ENCODE measurements at regions not wholly inside any gene's neighbourhood (a gene's known extent, or its start where the extent isn't known, plus 50 kb on each side); places are given as distances from the start of the nearest gene placed in this dataset.
"Not testable (repeated sequence)": the region's sequence is repeated elsewhere in the genome, so short reads cannot be mapped to it uniquely, and the experiment has no call there.

GRCh38 chr4:12050357-12050756 lies 621.7 kb upstream of the HS3ST1 start:
- FAIRE-seq, result no peak
- DNase-seq (ENCODE audit: low spot score in 2 of 2), result no peak

- FAIRE-seq (no peak), DNase-seq (ENCODE audit: low spot score in 2 of 2) (no peak)
Measured at GRCh38 chr4:12042818-12043217, 614.1 kb upstream of the HS3ST1 start.

- no peak for DNase-seq (ENCODE audit: low spot score in 2 of 2)
- no peak for FAIRE-seq
Measured at GRCh38 chr4:12041828-12042227, 613.1 kb upstream of the HS3ST1 start.

- no peak for FAIRE-seq
Measured at GRCh38 chr4:12036450-12036849, 607.8 kb upstream of the HS3ST1 start.

GRCh38 chr4:12028258-12028657 lies 599.6 kb upstream of the HS3ST1 start:
- DNase-seq (ENCODE audit: low spot score in 2 of 2), result no peak
- FAIRE-seq, result no peak

More at GRCh38 chr4:12036450-12036849, 607.8 kb upstream of the HS3ST1 start:
- DNase-seq (ENCODE audit: low spot score in 2 of 2), result no peak

- no peak for DNase-seq (ENCODE audit: low spot score in 2 of 2)
- no peak for FAIRE-seq
Measured at GRCh38 chr4:12022409-12022808, 593.7 kb upstream of the HS3ST1 start.

- FAIRE-seq (no peak), DNase-seq (ENCODE audit: low spot score in 2 of 2) (no peak)
Measured at GRCh38 chr4:12016729-12017128, 588.0 kb upstream of the HS3ST1 start.

GRCh38 chr4:12005471-12005870 lies 576.8 kb upstream of the HS3ST1 start:
- DNase-seq (ENCODE audit: low spot score in 2 of 2), result no peak

GRCh38 chr4:11996581-11996980 lies 567.9 kb upstream of the HS3ST1 start:
- not testable (repeated sequence) for FAIRE-seq

More at GRCh38 chr4:12005471-12005870, 576.8 kb upstream of the HS3ST1 start:
- FAIRE-seq, result no peak

GRCh38 chr4:11976726-11977263 lies 548.1 kb upstream of the HS3ST1 start:
- FAIRE-seq (no peak), DNase-seq (ENCODE audit: low spot score in 2 of 2) (no peak)

More at GRCh38 chr4:11996581-11996980, 567.9 kb upstream of the HS3ST1 start:
- DNase-seq (ENCODE audit: low spot score in 2 of 2), result not testable (repeated sequence)

- FAIRE-seq, result no peak
- no peak for DNase-seq (ENCODE audit: low spot score in 2 of 2)
Measured at GRCh38 chr4:11973270-11973669, 544.6 kb upstream of the HS3ST1 start.

- DNase-seq (ENCODE audit: low spot score in 2 of 2) (no peak), FAIRE-seq (no peak)
Measured at GRCh38 chr4:11970754-11971153, 542.1 kb upstream of the HS3ST1 start.

GRCh38 chr4:11966782-11967181 lies 538.1 kb upstream of the HS3ST1 start:
- FAIRE-seq (no peak), DNase-seq (ENCODE audit: low spot score in 2 of 2) (no peak)

- peak; percentile 3 for FAIRE-seq
- peak in 1 of 2 donors; percentile 1 for DNase-seq (ENCODE audit: low spot score in 2 of 2)
Measured at GRCh38 chr4:11954093-11954492, 525.4 kb upstream of the HS3ST1 start.

- FAIRE-seq (no peak), DNase-seq (ENCODE audit: low spot score in 2 of 2) (no peak)
Measured at GRCh38 chr4:11949355-11949754, 520.7 kb upstream of the HS3ST1 start.

GRCh38 chr4:11947629-11948028 lies 518.9 kb upstream of the HS3ST1 start:
- not testable (repeated sequence) for FAIRE-seq; DNase-seq (ENCODE audit: low spot score in 2 of 2)

GRCh38 chr4:11937941-11938340 lies 509.2 kb upstream of the HS3ST1 start:
- DNase-seq (ENCODE audit: low spot score in 2 of 2) (no peak), FAIRE-seq (no peak)

- FAIRE-seq, result no peak
Measured at GRCh38 chr4:11931266-11931820, 502.6 kb upstream of the HS3ST1 start.

GRCh38 chr4:11929080-11929479 lies 500.4 kb upstream of the HS3ST1 start:
- FAIRE-seq, result no peak
- no peak for DNase-seq (ENCODE audit: low spot score in 2 of 2)

More at GRCh38 chr4:11931266-11931820, 502.6 kb upstream of the HS3ST1 start:
- DNase-seq (ENCODE audit: low spot score in 2 of 2), result no peak

- FAIRE-seq (no peak), DNase-seq (ENCODE audit: low spot score in 2 of 2) (no peak)
Measured at GRCh38 chr4:11919316-11919715, 490.6 kb upstream of the HS3ST1 start.

GRCh38 chr4:11914406-11914805 lies 485.7 kb upstream of the HS3ST1 start:
- DNase-seq (ENCODE audit: low spot score in 2 of 2) (no peak), FAIRE-seq (no peak)

- DNase-seq (ENCODE audit: low spot score in 2 of 2), result no peak
- FAIRE-seq, result no peak
Measured at GRCh38 chr4:11912886-11913285, 484.2 kb upstream of the HS3ST1 start.

Data from frontal cortex (tissue), 3 donors.